SJCRH30 (cell line): ENCODE measurements at regions not wholly inside any gene's neighbourhood (a gene's known extent, or its start where the extent isn't known, plus 50 kb on each side); places are given as distances from the start of the nearest gene placed in this dataset.

ENCODE experiments used
- DNase-seq, 2 experiments: peaks; one replicate each; pipeline ENCODE4 v3.0.0-alpha.2; 2015 to 2020
- H3K27ac ChIP-seq: fragments of 250-450 bp; sonication (Bioruptor Pico); 2 replicates; pipeline ENCODE4 v1.5.1; 2020; ENCODE audit warnings: mild to moderate bottlenecking, moderate library complexity
- H3K27me3 ChIP-seq: fragments of 250-450 bp; sonication (Bioruptor Pico); 2 replicates; pipeline ENCODE4 v1.5.1; 2020; ENCODE audit warnings: mild to moderate bottlenecking, moderate library complexity
- H3K36me3 ChIP-seq: fragments of 250-450 bp; sonication (Bioruptor Pico); 2 replicates; pipeline ENCODE4 v1.5.1; 2020; ENCODE audit warnings: mild to moderate bottlenecking, moderate library complexity
- H3K4me1 ChIP-seq: fragments of 250-450 bp; sonication (Bioruptor Pico); 2 replicates; pipeline ENCODE4 v1.5.1; 2020; ENCODE audit warnings: mild to moderate bottlenecking, moderate library complexity
- H3K4me3 ChIP-seq: fragments of 250-450 bp; sonication (Bioruptor Pico); 2 replicates; pipeline ENCODE4 v1.5.1; 2020; ENCODE audit warnings: mild to moderate bottlenecking, moderate library complexity
- H3K9me3 ChIP-seq: fragments of 250-450 bp; sonication (Bioruptor Pico); replicated peaks from 2 replicates; pipeline ENCODE4 v1.5.1; 2020; ENCODE audit warnings: mild to moderate bottlenecking, moderate library complexity

- Histone ChIP-seq H3K27me3 (no peaks in the 10 kb centered on the region), H3K27ac (no peak overlapping the region), H3K4me1 (no peaks in the 10 kb centered on the region), H3K4me3 (no peak overlapping the region), H3K36me3 (no peaks in the 10 kb centered on the region), H3K9me3 (no peaks in the 10 kb centered on the region)
- no peak for DNase-seq
Observed at GRCh38 chr7:33661430-33662160, 243.7 kb upstream of the BMPER start.

- Histone ChIP-seq H3K27me3 (no peaks in the 10 kb centered on the region), H3K4me3 (no peak overlapping the region), H3K9me3 (peaks cover 3% of the 10 kb centered on the region; the same call in 1 of the 2 replicates), H3K4me1 (peaks cover 16% of the 10 kb centered on the region), H3K27ac (no peak overlapping the region), H3K36me3 (no peaks in the 10 kb centered on the region)
- DNase-seq, result no peak
Observed at GRCh38 chr7:33666531-33666930, 238.8 kb upstream of the BMPER start.

- Histone ChIP-seq H3K27me3 (no peaks in the 10 kb centered on the region), H3K4me3 (no peak overlapping the region), H3K27ac (no peak overlapping the region), H3K36me3 (no peaks in the 10 kb centered on the region), H3K4me1 (peaks cover 20% of the 10 kb centered on the region), H3K9me3 (peaks cover 3% of the 10 kb centered on the region; the same call in 1 of the 2 replicates)
- no peak for DNase-seq
Observed at GRCh38 chr7:33667196-33667595, 238.1 kb upstream of the BMPER start.

DNA sequence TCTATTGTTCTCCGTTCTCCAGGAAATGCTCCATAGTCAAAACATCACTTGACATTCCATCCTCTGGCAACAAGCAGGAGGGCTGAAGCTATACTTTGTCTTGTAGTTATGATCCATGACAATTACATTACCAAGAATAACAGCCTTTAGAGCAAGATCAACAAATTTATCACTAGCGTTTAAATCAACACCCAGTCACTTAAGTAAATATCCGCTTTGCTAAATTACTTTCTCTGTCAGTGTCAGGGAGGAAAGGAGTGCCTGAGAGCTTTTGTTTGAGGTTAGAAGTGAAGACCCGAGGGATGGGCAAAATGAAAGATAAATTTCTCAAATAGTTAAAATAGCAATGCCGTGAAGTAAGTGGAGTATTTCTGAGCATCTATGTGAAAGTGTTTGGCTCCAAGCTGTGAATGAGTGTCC, 236.1 kb upstream of the BMPER start:
- Histone ChIP-seq H3K27ac (peak overlapping the region; percentile 61), H3K4me1 (peaks cover 20% of the 10 kb centered on the region), H3K4me3 (peak overlapping the region; percentile 21), H3K36me3 (no peaks in the 10 kb centered on the region), H3K27me3 (no peaks in the 10 kb centered on the region), H3K9me3 (peaks cover 3% of the 10 kb centered on the region; the same call in 1 of the 2 replicates)
- DNase-seq, result peak; percentile 19 to 46

GRCh38 chr7:33671531-33672262, 233.6 kb upstream of the BMPER start:
- Histone ChIP-seq H3K4me1 (peaks cover 20% of the 10 kb centered on the region), H3K36me3 (no peaks in the 10 kb centered on the region), H3K27ac (no peak overlapping the region), H3K4me3 (no peak overlapping the region), H3K27me3 (no peaks in the 10 kb centered on the region), H3K9me3 (peaks cover 3% of the 10 kb centered on the region; the same call in 1 of the 2 replicates)
- DNase-seq, result peak in 1 of 2 experiments; percentile 26

DNA sequence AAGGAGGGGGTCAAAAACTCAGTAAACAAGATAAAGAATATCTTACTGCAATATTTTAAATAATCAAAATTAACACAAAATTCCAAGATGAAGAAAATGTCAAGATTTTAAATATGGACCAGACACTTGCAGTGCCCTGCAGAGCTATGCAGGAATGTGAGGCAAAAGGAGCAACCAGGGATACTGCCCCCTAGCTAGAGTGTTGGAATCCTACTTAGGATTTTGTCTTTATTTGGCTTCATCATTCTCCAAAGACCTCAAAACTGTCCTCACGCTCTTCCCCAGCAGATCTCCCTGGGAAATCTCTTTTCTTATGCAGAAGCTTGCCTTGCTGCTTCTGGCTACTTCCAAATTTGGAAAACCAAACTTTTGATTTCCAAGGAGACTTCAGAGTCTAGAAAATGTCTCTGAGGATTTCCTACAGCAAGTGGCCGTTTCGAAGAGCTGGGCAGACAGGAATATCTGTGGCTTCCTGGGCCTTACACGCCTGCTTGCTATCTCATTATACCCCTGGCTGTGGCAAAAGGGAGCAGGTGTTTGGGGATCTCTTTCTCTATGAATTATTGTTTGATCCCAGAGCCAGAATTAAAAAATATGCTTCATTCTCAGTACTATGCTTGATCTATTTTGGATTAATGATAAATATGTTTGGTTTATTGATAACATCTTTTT, 232.2 kb upstream of the BMPER start:
- no peaks in the 10 kb centered on the region for H3K27me3 ChIP-seq
- no peaks in the 10 kb centered on the region for H3K36me3 ChIP-seq
- DNase-seq, result no peak
- no peak overlapping the region for H3K4me3 ChIP-seq
- peaks cover 19% of the 10 kb centered on the region for H3K4me1 ChIP-seq
- no peaks in the 10 kb centered on the region for H3K9me3 ChIP-seq
- no peak overlapping the region for H3K27ac ChIP-seq

GRCh38 chr7:33674804-33675411, 230.4 kb upstream of the BMPER start:
- H3K27ac ChIP-seq, result no peak overlapping the region
- DNase-seq, result no peak
- no peaks in the 10 kb centered on the region for H3K36me3 ChIP-seq
- peaks cover 8% of the 10 kb centered on the region for H3K4me1 ChIP-seq
- H3K27me3 ChIP-seq, result no peaks in the 10 kb centered on the region
- H3K4me3 ChIP-seq, result no peak overlapping the region
- H3K9me3 ChIP-seq, result peaks cover 4% of the 10 kb centered on the region; the same call in 1 of the 2 replicates

GRCh38 chr7:33677556-33677955, 227.8 kb upstream of the BMPER start:
- H3K27me3 ChIP-seq, result no peaks in the 10 kb centered on the region
- H3K9me3 ChIP-seq, result peaks cover 4% of the 10 kb centered on the region; the same call in 1 of the 2 replicates
- H3K27ac ChIP-seq, result no peak overlapping the region
- no peaks in the 10 kb centered on the region for H3K4me1 ChIP-seq
- no peak overlapping the region for H3K4me3 ChIP-seq
- no peaks in the 10 kb centered on the region for H3K36me3 ChIP-seq
- no peak for DNase-seq

GRCh38 chr7:33678569-33679335, 226.6 kb upstream of the BMPER start:
- DNase-seq, result no peak
- H3K36me3 ChIP-seq, result no peaks in the 10 kb centered on the region
- H3K4me1 ChIP-seq, result no peaks in the 10 kb centered on the region
- H3K27me3 ChIP-seq, result no peaks in the 10 kb centered on the region
- H3K9me3 ChIP-seq, result peaks cover 4% of the 10 kb centered on the region; the same call in 1 of the 2 replicates
- no peak overlapping the region for H3K4me3 ChIP-seq
- no peak overlapping the region for H3K27ac ChIP-seq

GRCh38 chr7:33680682-33681081, 224.7 kb upstream of the BMPER start:
- DNase-seq, result no peak
- peaks cover 4% of the 10 kb centered on the region; the same call in 1 of the 2 replicates for H3K9me3 ChIP-seq

GRCh38 chr7:33685503-33685902, 219.8 kb upstream of the BMPER start:
- Histone ChIP-seq H3K36me3 (no peaks in the 10 kb centered on the region), H3K4me1 (peaks cover 16% of the 10 kb centered on the region; the same call in 1 of the 2 replicates), H3K27ac (peak overlapping the region; percentile 17; the same call in 1 of the 2 replicates), H3K27me3 (no peaks in the 10 kb centered on the region), H3K4me3 (peak overlapping the region; percentile 13), H3K9me3 (no peaks in the 10 kb centered on the region)
- peak; percentile 38 to 58 for DNase-seq

More at GRCh38 chr7:33680682-33681081, 224.7 kb upstream of the BMPER start:
- H3K4me1 ChIP-seq, result peaks cover 8% of the 10 kb centered on the region; the same call in 1 of the 2 replicates
- no peak overlapping the region for H3K27ac ChIP-seq
- no peak overlapping the region for H3K4me3 ChIP-seq
- H3K27me3 ChIP-seq, result no peaks in the 10 kb centered on the region
- no peaks in the 10 kb centered on the region for H3K36me3 ChIP-seq

DNA sequence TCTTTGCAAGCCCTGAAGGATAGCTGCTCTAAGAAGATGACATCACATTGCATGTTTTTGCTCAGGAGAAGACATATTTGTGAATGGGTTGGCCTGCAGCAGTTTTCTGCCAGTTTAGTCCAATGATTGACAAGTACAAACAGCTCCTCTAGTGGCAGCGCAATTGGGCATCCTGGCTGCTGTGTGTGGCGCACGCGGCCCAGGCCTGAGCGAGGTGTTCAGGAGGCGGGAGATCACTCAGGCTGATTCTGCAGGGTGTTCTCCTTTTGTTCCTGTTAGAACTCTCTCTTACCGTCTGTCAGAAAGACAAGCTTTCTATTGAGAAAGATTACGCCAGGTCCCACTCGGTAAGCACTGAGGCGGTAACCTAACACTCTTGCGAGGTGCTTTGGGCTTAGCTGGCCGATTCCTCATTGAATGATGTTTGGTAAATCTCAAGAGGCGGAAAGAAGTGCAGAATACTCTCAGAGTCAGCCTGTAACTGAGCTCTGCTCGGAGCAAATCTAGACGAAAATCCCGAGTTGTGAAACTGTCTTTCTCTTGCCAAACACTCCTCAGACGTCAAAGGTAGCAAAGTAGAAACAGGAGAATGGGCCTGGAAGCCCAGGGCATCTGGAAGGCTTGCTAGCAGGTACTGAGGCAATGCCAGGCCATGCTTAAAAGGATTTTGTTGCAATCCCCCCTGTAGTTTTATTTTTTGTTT, 219.2 kb upstream of the BMPER start:
- H3K4me3 ChIP-seq, result peak overlapping the region; percentile 13
- no peaks in the 10 kb centered on the region for H3K9me3 ChIP-seq
- H3K27ac ChIP-seq, result peak overlapping the region; percentile 17; the same call in 1 of the 2 replicates
- DNase-seq, result peak; percentile 47 to 58
- peaks cover 16% of the 10 kb centered on the region; the same call in 1 of the 2 replicates for H3K4me1 ChIP-seq
- H3K27me3 ChIP-seq, result no peaks in the 10 kb centered on the region
- no peaks in the 10 kb centered on the region for H3K36me3 ChIP-seq

DNA sequence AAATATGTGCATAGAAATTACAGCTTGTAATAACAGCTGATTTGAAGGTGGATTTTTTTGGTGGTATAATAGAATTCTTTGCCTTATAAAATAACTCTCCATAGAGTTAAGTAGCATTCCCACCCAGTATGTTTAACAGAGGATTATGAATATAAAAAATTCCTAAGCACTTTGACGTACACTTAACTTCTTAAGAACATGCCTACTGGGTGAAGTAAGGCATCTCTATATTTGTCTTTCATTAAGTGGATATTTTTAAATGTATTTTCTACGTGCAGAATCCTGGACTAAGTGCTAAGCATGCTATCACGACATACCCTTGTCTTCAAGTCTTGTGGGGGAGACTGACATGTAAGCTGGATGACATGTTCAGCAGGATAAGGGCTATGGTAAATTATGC, 217.7 kb upstream of the BMPER start:
- Histone ChIP-seq H3K9me3 (no peaks in the 10 kb centered on the region), H3K27me3 (no peaks in the 10 kb centered on the region), H3K27ac (no peak overlapping the region), H3K4me1 (peaks cover 16% of the 10 kb centered on the region; the same call in 1 of the 2 replicates), H3K4me3 (no peak overlapping the region), H3K36me3 (no peaks in the 10 kb centered on the region)
- no peak for DNase-seq
